Mesenchymal stem cell (in vitro differentiated cells and primary cell): ENCODE measurements at regions not wholly inside any gene's neighbourhood (a gene's known extent, or its start where the extent isn't known, plus 50 kb on each side); places are given as distances from the start of the nearest gene placed in this dataset.

Experiments
- DNase-seq: peaks from one replicate; pipeline ENCODE4 v3.0.0-alpha.2; 2013
- H2AFZ ChIP-seq: one replicate; pipeline ENCODE4 v1.6.1; 2013; ENCODE audit warnings: low read depth, mild to moderate bottlenecking, control low read depth, inconsistent platforms, low read length, moderate library complexity
- H2AK5ac ChIP-seq: 2 replicates; pipeline ENCODE4 v1.6.1; 2013; ENCODE audit warnings: low read length, moderate library complexity, mild to moderate bottlenecking, inconsistent platforms; ENCODE audit not compliant: severe bottlenecking
- H2BK120ac ChIP-seq: one replicate; pipeline ENCODE4 v1.6.1; 2013; ENCODE audit warnings: low read depth, mild to moderate bottlenecking, inconsistent platforms, low read length, moderate library complexity
- H2BK12ac ChIP-seq, 2 experiments: one replicate each; pipeline ENCODE4 v1.6.1; 2013; ENCODE audit warnings: inconsistent platforms in 2 of 2, low read length in 2 of 2, mild to moderate bottlenecking in 2 of 2, moderate library complexity in 2 of 2, control low read depth in 1 of 2
- H2BK15ac ChIP-seq: one replicate; pipeline ENCODE4 v1.6.1; 2013; ENCODE audit warnings: mild to moderate bottlenecking, low read depth, inconsistent platforms; ENCODE audit not compliant: poor library complexity, severe bottlenecking
- H2BK5ac ChIP-seq: 2 replicates; pipeline ENCODE4 v1.6.1; 2013; ENCODE audit warnings: low read depth, mild to moderate bottlenecking, low read length, control low read depth, inconsistent platforms; ENCODE audit not compliant: poor library complexity, severe bottlenecking
- H3K14ac ChIP-seq, 2 experiments: one replicate each; pipeline ENCODE4 v1.6.1; 2013; ENCODE audit warnings: inconsistent platforms in 2 of 2, low read length in 2 of 2, control low read depth in 1 of 2, mild to moderate bottlenecking in 1 of 2, moderate library complexity in 1 of 2
- H3K18ac ChIP-seq, 2 experiments: one replicate each; pipeline ENCODE4 v1.6.1; 2013; ENCODE audit warnings: inconsistent platforms in 2 of 2, low read length in 2 of 2, control low read depth in 1 of 2, low read depth in 1 of 2, mild to moderate bottlenecking in 1 of 2
- H3K23ac ChIP-seq, 2 experiments: one replicate each; pipeline ENCODE4 v1.6.1; 2013; ENCODE audit warnings: inconsistent platforms in 2 of 2, low read length in 2 of 2, mild to moderate bottlenecking in 2 of 2, moderate library complexity in 2 of 2, control low read depth in 1 of 2
- H3K27ac ChIP-seq: 2 replicates; pipeline ENCODE4 v1.5.1; 2013; ENCODE audit warnings: mild to moderate bottlenecking, moderate library complexity, low read length, control low read depth, inconsistent platforms; ENCODE audit not compliant: poor library complexity, severe bottlenecking
- H3K27me3 ChIP-seq, 2 experiments: 2 replicates each; pipeline versions ENCODE4 v1.6.1 to v1.7.0; 2013; ENCODE audit warnings: low read length in 2 of 2, mild to moderate bottlenecking in 2 of 2, moderate library complexity in 2 of 2, control low read depth in 1 of 2, inconsistent platforms in 1 of 2; ENCODE audit not compliant: control insufficient read depth in 1 of 2, insufficient read depth in 1 of 2
- H3K36me3 ChIP-seq, 2 experiments: 2 replicates each; pipeline versions ENCODE4 v1.6.1 to v1.7.0; 2013; ENCODE audit warnings: low read length in 2 of 2, control low read depth in 1 of 2, inconsistent platforms in 1 of 2, low read depth in 1 of 2, mild to moderate bottlenecking in 1 of 2; ENCODE audit not compliant: insufficient read depth in 2 of 2, control insufficient read depth in 1 of 2
- H3K4ac ChIP-seq, 2 experiments: one replicate each; pipeline ENCODE4 v1.6.1; 2013; ENCODE audit warnings: inconsistent platforms in 2 of 2, low read length in 2 of 2, mild to moderate bottlenecking in 2 of 2, moderate library complexity in 2 of 2, control low read depth in 1 of 2, low read depth in 1 of 2
- H3K4me1 ChIP-seq: 2 replicates; pipeline ENCODE4 v1.6.1; 2013; ENCODE audit warnings: low read depth, low read length, control low read depth; ENCODE audit not compliant: control insufficient read depth, insufficient read depth
- H3K4me2 ChIP-seq: 2 replicates; pipeline ENCODE4 v1.6.1; 2013; ENCODE audit warnings: low read length, mild to moderate bottlenecking, inconsistent platforms; ENCODE audit not compliant: poor library complexity, severe bottlenecking
- H3K4me3 ChIP-seq, 2 experiments: 2 replicates each; pipeline versions ENCODE4 v1.5.1 to v1.7.0; 2013; ENCODE audit warnings: low read length in 2 of 2, mild to moderate bottlenecking in 2 of 2, control low read depth in 1 of 2, low read depth in 1 of 2; ENCODE audit not compliant: insufficient read depth in 1 of 2
- H3K79me1 ChIP-seq: replicated peaks from 2 replicates; pipeline ENCODE4 v1.6.1; 2013; ENCODE audit warnings: mild to moderate bottlenecking, control low read depth, low read length, inconsistent platforms; ENCODE audit not compliant: poor library complexity, severe bottlenecking
- H3K9ac ChIP-seq: 2 replicates; pipeline ENCODE4 v1.7.0; 2013; ENCODE audit warnings: mild to moderate bottlenecking, low read length, moderate library complexity
- H3K9me3 ChIP-seq: 2 replicates; pipeline ENCODE4 v1.7.0; 2013; ENCODE audit warnings: mild to moderate bottlenecking, low read length; ENCODE audit not compliant: control insufficient read depth
- H4K8ac ChIP-seq: one replicate; pipeline ENCODE4 v1.6.1; 2013; ENCODE audit warnings: inconsistent platforms, mild to moderate bottlenecking, low read length, moderate library complexity
- H4K91ac ChIP-seq: one replicate; pipeline ENCODE4 v1.6.1; 2013; ENCODE audit warnings: mild to moderate bottlenecking, low read length, inconsistent platforms
- WGBS: methylation state at CpG from one replicate; pipeline ENCODE4 v1.1.7; 2013; ENCODE audit warnings: mixed read lengths; 5-methylcytosine and 5-hydroxymethylcytosine counted together

DNA sequence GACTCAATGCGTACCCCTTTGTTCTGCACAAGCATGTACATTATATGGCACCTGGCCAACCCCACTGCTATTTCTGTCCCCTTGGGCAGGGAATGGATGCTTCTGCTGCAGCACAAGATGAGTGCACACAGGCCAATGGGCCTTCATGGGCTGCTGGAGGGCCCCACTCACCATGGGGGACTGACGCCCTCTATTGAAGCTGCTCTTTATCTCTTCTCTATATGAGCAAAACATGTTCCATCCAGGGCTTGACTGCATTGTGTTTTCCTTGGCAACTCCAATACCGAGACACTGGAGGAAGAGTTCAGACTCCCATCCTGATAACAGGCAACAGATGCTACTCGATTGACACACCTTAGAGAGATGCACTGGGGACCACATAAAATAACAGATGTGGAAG, 251.6 kb upstream of the NCKAP5 start:
- Histone ChIP-seq H3K4me1 (peaks cover 23% of the 10 kb centered on the region), H2BK120ac (no peak overlapping the region), H3K27ac (no peak overlapping the region), H3K14ac (no peak overlapping the region), H3K79me1 (no peaks in the 10 kb centered on the region), H4K91ac (peak overlapping the region; percentile 79), H3K4ac (peak overlapping the region in 1 of 2 experiments; percentile 3), H2AK5ac (peak overlapping the region; percentile 87), H2BK12ac (peak overlapping the region; percentile 76 to 93), H3K18ac (peak overlapping the region; percentile 61 to 63), H3K9ac (no peak overlapping the region), H3K9me3 (no peaks in the 10 kb centered on the region), H3K27me3 (no peaks in the 10 kb centered on the region), H2BK5ac (no peak overlapping the region), H2AFZ (no peak overlapping the region), H3K36me3 (no peaks in the 10 kb centered on the region), H4K8ac (no peak overlapping the region), H2BK15ac (no peak overlapping the region), H3K4me3 (no peak overlapping the region), H3K23ac (no peak overlapping the region), H3K4me2 (no peak overlapping the region)
- DNase-seq, result no peak
- 87% methylated on average over 4 of the region's 4 CpGs for WGBS

DNA sequence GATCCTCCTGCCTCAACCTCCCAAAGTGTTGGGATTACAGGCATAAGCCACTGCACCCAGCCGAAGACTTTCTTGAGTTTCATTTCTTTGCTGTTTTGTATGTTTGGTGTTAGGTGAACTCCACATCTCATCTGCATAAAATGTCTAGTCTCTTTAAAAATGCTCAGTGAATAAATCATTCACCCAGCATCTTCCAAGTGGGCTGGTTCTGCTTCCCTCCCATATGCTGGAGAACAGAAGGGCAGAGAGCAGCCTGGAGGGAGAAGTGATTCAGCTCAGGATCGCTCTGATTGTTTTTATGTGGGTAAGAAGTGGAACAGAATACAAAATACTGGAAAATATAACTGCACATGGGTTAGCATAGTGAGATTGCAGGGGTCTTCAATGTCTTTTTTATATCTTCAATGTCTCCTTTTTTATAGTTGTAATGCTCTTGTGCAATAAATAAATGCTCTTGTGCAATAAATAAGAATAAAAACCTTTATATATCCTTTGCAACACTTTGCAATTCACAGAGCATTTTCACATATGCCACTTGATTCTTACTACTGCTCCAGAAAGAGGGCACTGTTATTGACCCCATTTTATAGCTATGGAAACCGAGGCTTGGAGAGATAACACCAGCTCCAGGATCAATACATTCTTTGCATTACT, 253.0 kb upstream of the NCKAP5 start:
- Histone ChIP-seq H3K79me1 (no peaks in the 10 kb centered on the region), H3K14ac (no peak overlapping the region), H3K4me3 (no peak overlapping the region), H3K36me3 (no peaks in the 10 kb centered on the region), H3K9me3 (no peaks in the 10 kb centered on the region), H3K27ac (peak overlapping the region; percentile 73), H3K4me2 (no peak overlapping the region), H3K18ac (no peak overlapping the region), H4K8ac (no peak overlapping the region), H3K9ac (no peak overlapping the region), H2BK15ac (no peak overlapping the region), H2BK5ac (peak overlapping the region; percentile 15), H2AFZ (no peak overlapping the region), H3K4ac (no peak overlapping the region), H4K91ac (no peak overlapping the region), H2AK5ac (no peak overlapping the region), H3K4me1 (peaks cover 11% of the 10 kb centered on the region), H2BK120ac (no peak overlapping the region), H3K27me3 (no peaks in the 10 kb centered on the region), H3K23ac (no peak overlapping the region), H2BK12ac (no peak overlapping the region)
- 8% methylated on average over 1 of the region's 3 CpGs for WGBS
- peak; percentile 53 for DNase-seq

DNA sequence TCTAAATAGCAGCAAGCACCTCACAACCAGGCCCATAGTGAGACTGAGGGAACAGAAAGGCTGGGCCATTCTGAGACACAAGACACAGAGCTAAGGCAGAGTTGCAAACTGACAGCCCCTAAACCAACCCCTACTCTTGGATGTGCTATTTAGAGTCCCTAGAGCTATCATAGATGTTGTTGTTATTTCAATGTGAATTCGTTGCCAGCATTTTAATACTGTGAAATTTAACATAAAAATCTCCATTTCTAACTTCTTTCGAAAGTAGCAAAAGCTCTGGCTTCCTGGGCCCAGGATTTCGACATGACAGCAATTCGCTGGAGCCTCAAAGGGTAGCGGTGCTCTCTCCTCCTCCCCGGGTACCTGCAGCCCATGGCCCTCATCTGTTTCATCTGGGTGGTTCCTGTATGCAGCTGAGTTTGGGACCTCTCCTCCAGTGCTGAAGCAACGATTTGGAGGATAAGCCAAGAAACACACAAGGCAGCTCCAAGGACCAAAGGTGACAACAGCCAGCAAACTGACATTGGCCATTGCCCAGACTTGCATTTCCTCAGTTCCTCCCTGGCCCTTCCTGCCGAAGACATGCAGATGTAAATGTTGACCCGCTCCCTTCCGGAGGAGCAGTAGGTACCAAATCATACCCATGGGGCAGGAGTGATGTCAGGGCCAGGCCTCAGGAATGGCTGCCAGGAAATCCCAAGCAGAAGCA, 254.4 kb upstream of the NCKAP5 start:
- no peaks in the 10 kb centered on the region for H3K36me3 ChIP-seq
- no peak overlapping the region for H2BK5ac ChIP-seq
- H2AFZ ChIP-seq, result no peak overlapping the region
- H4K8ac ChIP-seq, result no peak overlapping the region
- H3K79me1 ChIP-seq, result no peaks in the 10 kb centered on the region
- H3K27me3 ChIP-seq, result no peaks in the 10 kb centered on the region
- no peak overlapping the region for H3K4me3 ChIP-seq
- H3K9ac ChIP-seq, result no peak overlapping the region
- peak overlapping the region in 1 of 2 experiments; percentile 78 for H2BK12ac ChIP-seq
- H2BK120ac ChIP-seq, result no peak overlapping the region
- peak overlapping the region; percentile 72 for H2AK5ac ChIP-seq
- peak overlapping the region in 1 of 2 experiments; percentile 74 for H3K14ac ChIP-seq
- H3K4me1 ChIP-seq, result peaks cover 11% of the 10 kb centered on the region
- H3K9me3 ChIP-seq, result no peaks in the 10 kb centered on the region
- no peak overlapping the region for H4K91ac ChIP-seq
- H3K4ac ChIP-seq, result peak overlapping the region in 1 of 2 experiments; percentile 29
- H3K18ac ChIP-seq, result peak overlapping the region; percentile 38 to 70
- 96% methylated on average over 10 of the region's 10 CpGs for WGBS
- H3K23ac ChIP-seq, result no peak overlapping the region
- H3K27ac ChIP-seq, result no peak overlapping the region
- no peak for DNase-seq
- no peak overlapping the region for H3K4me2 ChIP-seq
- H2BK15ac ChIP-seq, result peak overlapping the region; percentile 62

DNA sequence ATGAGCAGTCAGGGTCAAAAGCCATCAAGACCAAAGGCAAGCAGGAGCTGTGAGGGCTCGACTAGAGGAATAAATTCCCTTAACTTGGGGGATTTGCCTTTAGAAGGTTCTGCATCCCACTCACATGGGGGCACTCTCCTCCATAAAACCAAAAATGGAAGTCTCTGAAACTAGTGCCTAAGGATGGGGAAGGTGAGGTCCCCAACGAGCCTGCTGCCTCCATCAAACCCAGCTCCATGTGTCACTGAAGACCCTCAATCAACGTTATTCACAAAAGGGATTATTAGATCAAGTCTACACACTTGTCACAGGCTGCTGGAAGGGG, 254.9 kb upstream of the NCKAP5 start:
- H4K91ac ChIP-seq, result no peak overlapping the region
- peaks cover 11% of the 10 kb centered on the region for H3K4me1 ChIP-seq
- no peak overlapping the region for H2BK5ac ChIP-seq
- H3K4me2 ChIP-seq, result no peak overlapping the region
- no peak overlapping the region for H3K9ac ChIP-seq
- H3K23ac ChIP-seq, result no peak overlapping the region
- H3K79me1 ChIP-seq, result no peaks in the 10 kb centered on the region
- no peak overlapping the region for H2BK120ac ChIP-seq
- H3K27ac ChIP-seq, result no peak overlapping the region
- peak overlapping the region in 1 of 2 experiments; percentile 78 for H2BK12ac ChIP-seq
- H2BK15ac ChIP-seq, result no peak overlapping the region
- H4K8ac ChIP-seq, result no peak overlapping the region
- no peak overlapping the region for H3K14ac ChIP-seq
- H3K9me3 ChIP-seq, result no peaks in the 10 kb centered on the region
- H2AFZ ChIP-seq, result no peak overlapping the region
- peak overlapping the region in 1 of 2 experiments; percentile 28 for H3K4ac ChIP-seq
- no peaks in the 10 kb centered on the region for H3K27me3 ChIP-seq
- H3K4me3 ChIP-seq, result no peak overlapping the region
- no peak for DNase-seq
- 100% methylated on average over 3 of the region's 3 CpGs for WGBS
- H3K36me3 ChIP-seq, result no peaks in the 10 kb centered on the region
- H3K18ac ChIP-seq, result peak overlapping the region in 1 of 2 experiments; percentile 70
- peak overlapping the region; percentile 72 for H2AK5ac ChIP-seq
